Heart left ventricle (tissue), 13 donors: ENCODE measurements at regions not wholly inside any gene's neighbourhood (a gene's known extent, or its start where the extent isn't known, plus 50 kb on each side); places are given as distances from the start of the nearest gene placed in this dataset.

Experiments
- POLR2A ChIP-seq, 2 donors: fragments of 450-650 bp; IDR thresholded peaks; one replicate each; pipeline ENCODE4 v1.6.1; 2017; ENCODE audit warnings: antibody characterized with exemption in 2 of 2, mild to moderate bottlenecking in 2 of 2, moderate library complexity in 2 of 2
- TF ChIP-seq, protein P1 (sequence below), 12 donors: fragments of 200-600 bp; sonication (generic) in 4 of 12; IDR thresholded peaks; one replicate each; pipeline versions ENCODE4 v1.5.0 to v1.8.0; 2018 to 2022; ENCODE audit warnings: antibody characterized with exemption in 12 of 12, mild to moderate bottlenecking in 5 of 12
- donor health status: ischemic (EF 13 %, LVEDD 7.1; RV severe dilation, severe dysfunction).
- donor health status: DM: no; HTN: yes; CAD: no.
- donor health status: DM: no; HTN: no; CAD: no.
- donor health status: ischemic (EF 25% LVEDD 6.9; RV normal size, moderate dysfunction).
- donor health status: ischemic (EF 25% LVEDD 5.7; RV mildly dilated, moderate dysfunction).
- donor health status: ischemic (EF 35%, LVEDD 5.7; RV mildly dilated, moderate dysfunction).
- donor health status: nonischemic (EF 11% LVEDD 7.7; RV severe dilation, severe dysfunction).
- donor health status: DM: yes; HTN: yes; CAD: no.
- donor health status: PGD.
- donor health status: ischemic (EF 29% LVEDD 5.4; RV normal size, mild dysfunction).
- donor health status: nonischemic (EF 23%, LVEDD 6.1; RV moderate dilation, normal function).

DNA sequence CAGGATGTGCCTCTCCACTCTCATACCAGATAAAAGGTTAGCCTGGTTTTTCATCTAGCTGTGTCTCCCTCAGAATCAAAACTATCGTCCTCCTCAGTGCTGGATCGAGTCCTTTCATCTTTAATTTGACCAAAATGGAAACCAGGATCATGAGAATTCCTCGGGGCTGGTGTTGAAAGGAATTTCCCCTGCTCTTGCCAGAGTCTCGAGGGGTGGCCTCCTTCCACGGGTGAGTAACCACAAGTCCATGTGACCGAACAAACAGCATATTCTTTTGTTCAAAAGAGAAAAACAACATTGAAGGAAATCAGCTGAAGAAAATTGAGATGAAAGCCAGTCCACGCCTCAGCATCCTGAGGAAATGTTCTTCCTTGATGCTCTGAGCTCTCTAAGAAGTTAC, 165.9 kb upstream of the CDYL start:
- TF ChIP-seq, protein P1, sequence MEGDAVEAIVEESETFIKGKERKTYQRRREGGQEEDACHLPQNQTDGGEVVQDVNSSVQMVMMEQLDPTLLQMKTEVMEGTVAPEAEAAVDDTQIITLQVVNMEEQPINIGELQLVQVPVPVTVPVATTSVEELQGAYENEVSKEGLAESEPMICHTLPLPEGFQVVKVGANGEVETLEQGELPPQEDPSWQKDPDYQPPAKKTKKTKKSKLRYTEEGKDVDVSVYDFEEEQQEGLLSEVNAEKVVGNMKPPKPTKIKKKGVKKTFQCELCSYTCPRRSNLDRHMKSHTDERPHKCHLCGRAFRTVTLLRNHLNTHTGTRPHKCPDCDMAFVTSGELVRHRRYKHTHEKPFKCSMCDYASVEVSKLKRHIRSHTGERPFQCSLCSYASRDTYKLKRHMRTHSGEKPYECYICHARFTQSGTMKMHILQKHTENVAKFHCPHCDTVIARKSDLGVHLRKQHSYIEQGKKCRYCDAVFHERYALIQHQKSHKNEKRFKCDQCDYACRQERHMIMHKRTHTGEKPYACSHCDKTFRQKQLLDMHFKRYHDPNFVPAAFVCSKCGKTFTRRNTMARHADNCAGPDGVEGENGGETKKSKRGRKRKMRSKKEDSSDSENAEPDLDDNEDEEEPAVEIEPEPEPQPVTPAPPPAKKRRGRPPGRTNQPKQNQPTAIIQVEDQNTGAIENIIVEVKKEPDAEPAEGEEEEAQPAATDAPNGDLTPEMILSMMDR (IDR thresholded peaks at IDR 0.05), result no peak
- TF ChIP-seq POLR2A (IDR thresholded peaks at IDR 0.05), result no peak
